NCI-H2107 treated with DMSO at 0.1 percent for 48 hours (cell line): ENCODE measurements at regions not wholly inside any gene's neighbourhood (a gene's known extent, or its start where the extent isn't known, plus 50 kb on each side); places are given as distances from the start of the nearest gene placed in this dataset.

Experiments
- DNase-seq: peaks from one replicate; lab custom pipeline; 2025; ENCODE audit not compliant: unreplicated experiment; lab: John Stamatoyannopoulos, UW

DNA sequence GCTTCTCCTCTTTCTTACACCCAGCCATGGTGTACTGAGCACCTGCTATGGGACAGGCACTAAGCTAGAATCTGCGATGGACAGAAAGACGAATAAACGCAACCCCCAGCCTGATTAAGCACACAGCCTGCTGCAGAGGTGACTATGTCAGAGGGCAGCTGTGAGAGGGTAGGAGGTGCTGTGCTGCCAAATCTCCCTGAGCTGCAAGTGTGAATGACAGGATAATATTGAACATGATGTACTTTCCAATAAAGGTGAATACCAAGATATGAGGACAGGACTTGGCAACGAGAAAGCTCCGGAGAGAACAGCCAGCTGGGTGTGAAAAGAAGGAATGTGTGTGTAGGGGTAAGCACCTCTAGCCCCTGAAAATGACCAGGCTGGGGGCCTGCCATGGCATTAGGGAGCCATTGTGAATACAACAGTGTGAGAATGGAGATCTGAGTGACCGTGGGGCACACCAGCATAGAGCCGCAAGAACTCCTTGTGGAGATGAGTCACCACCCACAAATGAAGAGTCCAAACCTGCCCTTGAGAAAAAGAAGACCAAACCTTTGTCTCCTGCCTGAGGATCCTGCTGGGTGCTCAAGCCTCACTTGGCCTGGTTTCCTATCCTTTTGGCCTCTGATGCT is 83.0 kb upstream of the ATF3 start:
- DNase-seq: no peak

DNA sequence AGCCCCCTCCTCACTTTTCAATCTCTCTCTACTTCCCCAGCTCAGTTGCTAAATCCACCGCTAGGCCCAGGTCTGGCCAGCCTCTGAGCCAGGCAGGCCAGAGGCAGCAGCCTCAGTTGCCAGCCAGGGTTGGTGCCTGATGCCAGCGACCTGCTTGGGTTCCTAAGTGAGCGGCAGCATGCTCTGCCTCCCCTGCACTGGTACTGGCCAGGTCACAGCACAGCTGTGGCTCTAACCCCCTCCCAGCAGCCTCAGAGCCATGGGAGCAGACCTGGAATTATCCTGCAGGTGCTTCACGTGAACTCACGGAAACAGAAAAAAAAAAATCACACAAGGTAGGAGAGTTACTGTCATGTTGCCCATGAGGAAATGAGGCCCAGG is 82.5 kb upstream of the ATF3 start:
- DNase-seq: no peak

DNA sequence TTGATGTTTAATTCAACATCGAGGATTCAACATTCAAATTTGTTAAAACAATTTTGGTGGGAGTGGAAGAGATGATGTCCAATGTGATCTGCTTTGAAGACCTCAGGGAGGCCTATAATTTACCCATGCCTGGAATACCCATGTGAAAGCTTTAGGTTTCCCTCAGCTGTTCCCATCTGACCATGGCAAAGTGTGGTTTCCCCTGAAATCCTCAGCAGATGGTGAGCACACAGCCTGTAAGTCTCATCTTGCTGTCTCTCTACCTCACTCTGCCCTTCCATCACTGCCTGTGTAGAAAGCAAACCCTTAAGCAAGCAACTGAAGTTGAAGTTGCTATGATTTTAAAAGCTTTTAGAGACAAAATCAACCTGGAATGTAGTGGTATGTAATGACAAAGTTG is 80.1 kb upstream of the ATF3 start:
- no peak for DNase-seq

DNA sequence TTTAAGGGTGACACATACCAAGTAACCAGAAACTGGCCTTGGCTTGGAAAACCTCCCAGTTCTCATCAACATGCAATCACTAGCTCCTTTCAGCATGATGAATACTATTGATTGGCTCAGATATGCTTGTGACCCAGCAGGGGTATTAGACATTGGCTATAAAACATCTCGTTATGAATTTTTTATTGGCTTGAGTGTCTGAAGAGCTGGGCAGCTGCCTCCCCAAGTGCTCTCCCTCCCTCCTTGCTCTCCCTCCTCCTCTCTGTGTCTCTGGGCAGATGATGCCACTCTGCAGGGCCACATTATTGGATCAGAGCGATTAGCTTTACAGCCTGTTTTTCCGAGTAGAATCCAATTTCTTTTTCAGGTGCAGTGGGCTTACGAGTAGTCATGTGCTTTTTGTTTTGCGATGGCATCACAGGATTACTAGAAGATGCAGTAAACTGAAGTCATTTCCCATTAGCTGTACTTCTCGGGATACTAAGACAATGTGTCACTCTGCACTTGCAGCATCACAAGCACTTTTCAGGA is 79.3 kb upstream of the ATF3 start:
- DNase-seq: no peak

DNA sequence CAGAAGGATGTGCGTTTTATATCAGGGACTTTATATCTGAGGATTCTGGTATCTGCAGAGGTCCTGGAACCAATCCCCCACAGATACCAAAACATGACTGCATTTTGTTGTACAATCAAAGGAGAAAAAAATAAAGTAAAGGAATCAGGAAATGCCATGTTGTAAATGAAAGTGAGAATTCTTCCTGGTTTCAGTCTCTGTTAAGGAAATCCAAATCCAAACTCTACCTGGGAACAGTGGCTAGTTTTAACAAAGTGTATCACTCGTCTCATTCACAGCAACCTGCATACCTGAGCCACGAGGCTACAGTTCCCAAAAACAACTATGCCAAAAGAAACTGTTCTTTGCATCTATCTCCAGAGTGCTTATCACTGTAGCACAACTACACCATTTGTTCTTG is 77.3 kb upstream of the ATF3 start:
- DNase-seq: no peak

DNA sequence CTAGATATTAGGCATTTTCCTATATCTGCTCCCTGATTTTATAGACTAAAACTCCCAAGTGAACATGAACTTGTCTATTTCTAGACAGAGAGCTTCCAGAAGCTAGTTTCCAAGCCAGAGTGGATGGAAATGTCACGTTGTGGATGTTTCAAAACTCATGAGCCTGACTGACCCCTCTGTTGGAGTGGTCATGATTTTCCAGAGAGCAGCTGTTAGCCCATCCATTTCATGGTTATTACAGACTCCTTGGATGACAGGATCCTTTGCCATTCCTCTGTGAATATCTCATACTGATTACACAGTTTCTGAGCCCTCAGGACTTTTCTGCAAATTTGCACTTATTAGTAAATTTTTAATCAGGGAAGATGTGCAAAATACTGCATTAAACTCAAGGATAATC is 76.8 kb upstream of the ATF3 start:
- no peak for DNase-seq

DNA sequence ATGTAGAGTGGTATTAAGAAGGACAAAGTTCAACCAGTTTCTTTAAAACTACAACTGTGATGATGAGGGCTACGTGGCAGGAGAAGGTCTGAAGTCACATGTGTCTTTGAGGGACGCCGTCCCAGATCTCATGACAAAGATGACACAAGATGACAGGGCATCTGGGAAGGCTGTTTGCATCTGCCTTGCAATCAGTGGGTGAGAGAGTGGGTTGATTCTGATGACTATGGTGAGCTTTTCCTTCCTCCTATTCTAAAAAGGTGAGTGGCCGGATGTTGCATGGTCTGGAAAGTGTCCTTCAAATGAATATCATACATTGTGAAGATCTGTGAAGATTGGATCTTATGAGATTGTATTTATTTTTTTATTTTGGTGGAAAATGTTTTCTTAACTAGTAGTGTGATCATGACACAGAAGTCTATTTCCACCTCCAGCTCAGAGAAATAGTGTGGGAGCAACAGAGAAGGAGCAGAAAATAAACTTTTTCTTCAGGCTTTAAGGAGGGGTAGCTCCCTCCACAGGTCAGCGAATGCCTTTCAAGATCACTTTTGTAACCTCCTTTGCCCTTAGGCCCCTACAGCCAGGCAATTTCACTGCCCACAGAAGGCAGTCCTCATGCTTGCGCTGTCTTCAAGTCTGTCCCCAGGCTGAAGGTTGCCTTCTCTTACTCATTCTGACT is 76.0 kb upstream of the ATF3 start:
- DNase-seq: no peak

DNA sequence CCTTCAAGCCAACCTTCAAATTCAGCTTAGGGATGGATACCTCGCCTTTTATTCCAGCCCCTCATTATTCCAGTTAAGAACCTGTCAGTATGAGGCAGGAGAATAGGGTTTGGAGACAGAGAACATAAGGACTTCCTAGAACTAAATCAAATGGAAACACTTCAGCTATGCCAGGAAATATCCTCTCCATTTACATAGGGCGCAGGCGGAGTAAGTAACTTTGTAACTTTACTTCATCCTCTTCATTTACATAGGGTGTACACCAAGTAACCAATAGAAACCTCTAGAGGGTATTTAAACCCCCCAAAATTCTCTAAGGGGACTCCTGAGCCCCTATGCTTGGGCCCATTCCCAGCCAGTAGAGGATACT is 75.4 kb upstream of the ATF3 start:
- no peak for DNase-seq

DNA sequence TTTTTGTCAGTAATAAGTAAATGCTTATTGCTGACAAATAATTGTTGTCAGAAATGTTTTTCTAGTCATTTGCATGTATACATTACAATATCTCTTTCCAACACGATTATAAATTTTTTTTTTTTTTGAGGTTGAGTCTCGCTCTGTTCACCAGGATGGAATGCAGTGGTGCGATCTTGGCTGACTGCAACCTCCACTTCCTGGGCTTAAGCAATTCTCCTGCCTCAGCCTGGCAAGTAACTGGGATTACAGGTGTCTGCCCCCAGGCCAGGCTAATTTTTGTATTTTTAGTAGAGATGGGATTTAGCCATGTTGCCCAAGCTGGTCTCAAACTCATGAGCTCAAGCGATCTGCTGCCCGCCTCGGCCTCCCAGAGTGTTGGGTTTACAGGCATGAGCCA is 72.0 kb upstream of the ATF3 start:
- DNase-seq: no peak

DNA sequence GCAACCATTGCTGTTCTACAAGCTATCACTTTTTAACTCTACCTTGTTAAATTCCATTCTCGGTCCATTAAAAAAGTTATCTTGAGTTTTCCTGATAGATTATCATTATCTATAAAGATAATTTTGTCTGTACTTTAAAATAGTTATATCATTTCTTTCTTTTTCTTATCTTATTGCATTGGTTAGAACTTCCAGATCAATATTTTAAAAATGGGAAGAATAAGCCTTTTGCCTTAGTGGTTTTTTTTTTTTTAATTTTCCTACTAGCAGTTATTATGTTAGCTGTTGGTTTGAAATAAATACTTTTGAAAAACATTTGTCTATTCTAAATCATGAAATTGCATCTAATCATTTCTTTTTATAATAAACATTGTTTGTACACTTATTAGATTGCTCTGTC is 71.0 kb upstream of the ATF3 start:
- DNase-seq: no peak

DNA sequence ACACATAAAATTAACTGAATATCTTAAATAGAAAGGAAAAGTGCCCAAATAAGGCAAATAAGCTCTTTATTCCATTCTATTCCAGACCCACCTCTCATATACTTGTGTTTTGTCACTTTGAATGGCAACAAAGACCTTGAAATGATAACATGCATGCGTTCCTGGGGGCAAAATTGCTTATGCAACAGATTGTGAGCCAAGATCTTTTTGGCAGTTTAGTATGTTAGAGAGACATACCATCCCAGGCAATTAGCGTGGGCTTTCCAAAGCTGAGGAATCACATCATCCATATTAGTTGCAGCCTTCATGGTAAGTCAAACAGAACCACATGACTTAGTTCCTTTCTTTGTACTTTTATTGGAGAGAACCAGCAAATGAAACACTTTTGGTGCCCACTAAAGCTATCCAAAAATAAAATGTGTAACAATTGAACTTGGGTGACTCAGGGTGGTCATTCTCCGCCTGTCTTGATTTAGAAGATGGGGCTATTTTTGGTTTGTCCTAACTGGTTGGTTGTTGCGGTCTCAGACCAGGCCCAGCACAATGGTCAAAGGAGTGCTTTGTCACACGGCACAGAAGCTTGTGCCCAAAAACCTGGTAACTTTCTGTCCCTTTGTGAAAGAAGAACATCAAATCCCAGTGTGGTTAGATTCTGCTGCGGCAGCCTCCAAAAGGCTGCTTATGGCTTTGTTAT is 68.7 kb upstream of the ATF3 start:
- no peak for DNase-seq

DNA sequence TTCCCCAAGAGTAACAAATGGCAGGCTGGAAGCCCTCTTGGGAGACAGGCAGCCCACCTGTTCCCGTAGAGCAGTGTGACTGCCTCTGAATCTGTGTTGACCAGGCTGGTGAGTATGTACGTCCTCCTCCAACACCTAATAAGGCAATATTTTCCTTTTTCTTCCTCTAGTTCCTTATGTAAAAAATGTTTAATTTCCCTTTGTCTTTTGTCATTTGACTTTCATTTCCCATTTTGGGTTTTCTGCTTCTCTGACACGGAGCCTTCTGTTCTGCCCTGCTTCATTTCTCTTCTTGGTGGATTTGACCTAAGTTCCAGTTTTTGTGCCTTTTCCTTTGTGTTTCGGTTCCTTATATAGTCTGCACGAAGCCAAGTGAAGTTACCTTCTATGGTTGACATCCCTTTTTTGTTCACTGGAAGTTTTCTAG is 65.8 kb upstream of the ATF3 start:
- DNase-seq: no peak

DNA sequence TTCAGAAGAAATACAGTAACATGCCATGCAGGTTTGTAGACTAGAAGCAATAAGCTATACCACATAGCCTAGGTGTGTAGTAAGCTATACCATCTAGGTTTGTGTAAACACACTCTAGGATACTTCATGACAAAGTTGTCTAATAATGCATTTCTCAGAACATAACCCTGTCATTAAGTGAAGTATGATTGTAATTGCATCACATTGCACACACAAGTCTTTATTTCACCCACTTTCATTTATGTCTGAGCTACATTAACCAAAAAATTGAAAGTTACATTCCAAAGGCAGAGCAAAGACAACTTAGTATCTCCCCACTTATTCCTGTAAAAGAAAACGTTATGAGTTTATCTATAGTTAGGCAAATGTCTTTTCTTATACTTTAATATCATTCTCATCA is 64.5 kb upstream of the ATF3 start:
- DNase-seq: no peak

DNA sequence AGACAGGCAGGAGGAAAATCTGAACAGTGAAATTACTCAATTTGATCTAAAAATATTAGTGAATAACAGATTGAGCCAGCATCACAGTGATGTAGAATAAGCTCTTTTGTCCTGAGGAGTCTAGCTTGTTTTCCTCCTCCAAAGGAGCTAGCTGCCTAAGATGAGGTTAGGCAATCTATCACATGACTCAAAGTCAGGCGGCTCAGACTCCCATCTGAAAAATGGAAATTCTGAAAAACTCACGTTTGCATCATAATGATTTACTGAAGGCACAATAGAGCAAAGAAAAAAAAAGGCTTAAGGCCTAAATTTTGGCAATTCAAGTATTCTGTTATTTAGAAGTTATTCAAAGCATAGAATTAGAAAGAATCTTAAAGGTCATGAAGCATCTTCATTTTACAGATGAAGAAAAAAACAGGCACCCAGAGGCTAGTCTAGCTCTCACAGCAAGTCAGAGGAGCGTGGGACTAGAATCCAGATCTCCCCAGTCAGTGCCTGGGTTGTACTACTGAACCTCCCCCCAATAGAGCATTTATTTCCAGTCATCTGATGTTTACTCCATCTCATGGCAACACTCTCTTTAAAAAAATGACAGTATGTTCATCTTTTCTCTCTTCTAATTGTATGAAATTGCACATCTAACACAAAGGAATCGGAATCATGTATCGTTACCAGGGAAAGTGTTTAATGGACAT is 62.5 kb upstream of the ATF3 start:
- DNase-seq: no peak

DNA sequence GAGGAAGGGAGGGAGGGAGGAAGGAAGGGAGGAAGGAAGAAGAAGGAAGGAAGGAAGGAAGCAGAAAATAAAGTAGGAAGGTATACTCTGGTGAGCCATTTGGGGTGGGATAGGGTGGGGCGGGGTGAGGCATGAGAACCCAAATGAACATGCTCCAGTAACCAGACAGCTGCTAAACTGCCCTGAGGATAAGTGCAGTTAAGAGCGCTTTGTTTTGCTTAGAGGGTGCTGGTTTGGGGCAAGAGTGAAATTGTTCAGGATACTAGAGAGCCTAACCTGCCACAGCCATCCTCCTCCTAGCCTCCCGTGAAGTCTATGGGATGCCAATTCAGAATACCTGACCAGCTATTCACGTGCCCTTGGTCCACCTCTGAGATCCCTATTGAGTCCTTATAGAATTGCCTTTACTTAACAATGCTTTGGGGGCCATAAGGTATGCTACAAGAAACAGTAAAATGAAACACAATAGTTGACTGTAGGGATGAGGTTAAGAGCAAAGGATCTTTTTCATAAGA is 59.0 kb upstream of the ATF3 start:
- DNase-seq: no peak

DNA sequence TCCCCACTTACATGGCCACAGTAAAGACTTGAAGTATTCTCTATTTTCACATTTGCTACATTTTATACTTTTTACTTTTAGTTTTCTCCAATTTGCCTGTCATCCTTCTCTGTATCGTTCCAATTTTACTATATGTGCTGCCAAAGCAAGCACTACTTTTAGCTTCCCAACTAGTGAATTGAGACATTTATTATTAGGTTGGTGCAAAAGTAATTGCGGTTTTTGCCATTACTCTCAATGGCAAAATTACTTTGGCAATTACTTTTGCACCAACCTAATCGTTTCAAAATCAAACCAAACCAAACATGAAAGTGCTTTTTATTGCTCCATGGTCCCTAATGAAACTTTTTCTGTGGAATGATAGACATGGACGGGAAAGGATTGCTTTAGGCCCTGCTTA is 56.6 kb upstream of the ATF3 start:
- no peak for DNase-seq

DNA sequence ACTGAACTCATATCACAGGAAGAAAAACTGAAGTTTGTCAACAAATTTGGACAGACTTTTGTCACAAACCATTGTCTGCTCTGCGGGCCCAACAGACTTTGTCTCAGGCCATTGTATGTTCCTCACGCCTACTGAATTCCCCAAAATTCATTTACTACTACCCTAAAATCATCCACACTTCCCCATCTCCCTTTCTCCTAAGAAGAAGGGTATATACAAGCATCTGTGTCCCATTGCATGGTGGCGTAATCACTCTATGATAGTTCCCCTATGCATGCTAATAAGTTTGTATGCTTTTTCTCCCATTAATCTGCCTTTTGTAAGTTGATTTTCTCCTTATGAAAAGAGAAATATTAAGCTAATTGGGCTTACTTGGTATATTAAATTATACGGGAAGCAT is 54.9 kb upstream of the ATF3 start:
- DNase-seq: no peak

DNA sequence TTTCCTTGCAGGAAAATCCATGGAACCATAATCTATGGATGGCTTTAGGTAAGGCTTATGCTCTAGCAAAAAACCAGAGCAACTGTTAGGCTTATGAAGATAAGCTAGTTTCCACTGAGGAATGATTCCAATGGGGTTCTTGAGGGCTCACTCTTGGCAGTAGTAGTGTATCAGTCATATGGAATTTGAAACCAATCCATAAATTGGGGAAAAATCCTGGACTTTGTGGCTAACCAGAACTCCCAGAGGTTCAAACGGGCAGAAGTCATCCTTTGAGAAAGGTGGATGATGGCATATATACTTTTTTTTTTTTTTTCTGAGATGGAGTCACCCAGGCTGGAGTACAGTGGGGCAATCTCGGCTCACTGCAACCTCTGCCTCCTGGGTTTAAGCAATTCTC is 54.2 kb upstream of the ATF3 start:
- DNase-seq: no peak

DNA sequence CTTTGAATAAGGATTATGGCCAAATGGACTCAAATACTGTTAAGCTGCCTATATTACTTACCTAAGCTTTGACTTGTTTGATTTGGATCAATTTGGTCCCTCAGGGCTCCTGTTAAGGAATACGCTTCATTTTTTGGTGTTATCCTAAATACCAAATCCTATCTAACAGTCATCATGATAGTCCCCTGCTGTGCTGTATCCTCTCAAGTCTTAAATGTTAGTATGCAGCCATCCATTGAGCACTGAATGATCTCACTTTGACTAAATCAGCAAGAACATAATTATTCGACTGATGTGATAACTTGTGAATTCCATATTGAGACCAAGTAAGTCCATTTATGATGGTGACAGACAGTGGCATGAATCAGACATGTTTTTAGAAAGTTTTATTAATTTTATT is 53.1 kb upstream of the ATF3 start:
- no peak for DNase-seq

DNA sequence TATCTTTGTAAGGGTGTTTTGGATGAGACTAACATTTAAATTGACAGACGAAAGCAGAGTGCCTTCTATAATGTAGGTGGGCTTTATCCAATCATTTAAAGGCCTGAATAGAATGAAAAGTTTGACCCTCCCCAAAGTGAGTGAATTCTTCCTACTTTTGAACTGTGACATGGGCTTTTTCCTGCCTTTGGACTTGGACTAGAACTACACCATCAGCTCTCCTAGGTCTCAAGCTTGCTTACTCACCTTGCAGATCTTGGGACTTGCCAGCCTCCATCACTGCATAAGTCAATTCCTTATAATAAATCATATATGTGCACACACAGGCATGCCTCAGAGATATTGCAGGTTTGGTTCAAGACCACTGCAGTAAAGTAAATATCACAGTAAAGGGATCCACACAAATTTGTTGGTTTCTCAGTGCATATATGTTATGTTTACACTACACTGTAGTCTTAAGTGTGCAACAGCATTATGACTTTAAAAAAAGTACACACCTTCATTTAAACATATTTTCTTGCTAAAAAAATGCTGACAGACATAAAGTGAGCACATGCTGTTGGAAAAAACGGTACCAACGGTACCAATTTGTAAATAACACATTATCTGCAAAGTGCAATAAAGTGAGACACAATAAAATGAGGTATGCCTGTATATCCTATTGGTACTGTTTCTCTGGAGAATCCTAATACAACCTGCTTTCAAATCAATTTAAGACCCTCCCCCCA is 51.6 kb upstream of the ATF3 start:
- no peak for DNase-seq
